Gastrocnemius medialis (tissue), 4 donors: ENCODE measurements at regions not wholly inside any gene's neighbourhood (a gene's known extent, or its start where the extent isn't known, plus 50 kb on each side); places are given as distances from the start of the nearest gene placed in this dataset.
"Not testable (repeated sequence)": the region's sequence is repeated elsewhere in the genome, so short reads cannot be mapped to it uniquely, and the experiment has no call there.

Source experiments
- ATAC-seq, 2 donors: fragments of 150-250 bp; one replicate each; pipeline ENCODE4 v1.9.1; 2016
- DNase-seq, 2 donors: peaks; one replicate each; pipeline ENCODE4 v3.0.0-alpha.2; 2019
- H3K27ac ChIP-seq, 4 donors: fragments of 200-600 bp; sonication (generic); 1 replicate in 1 of 4; 2 replicates in 3 of 4; pipeline ENCODE4 v1.5.1; 2016 to 2018; ENCODE audit warnings: mild to moderate bottlenecking in 2 of 4, moderate library complexity in 1 of 4
- H3K27me3 ChIP-seq, 3 donors: fragments of 200-600 bp; sonication (generic) in 2 of 3; 1 replicate in 1 of 3; 2 replicates in 2 of 3; pipeline versions ENCODE4 v1.5.1 to v1.6.0; 2016 to 2019; ENCODE audit warnings: mild to moderate bottlenecking in 1 of 3, moderate library complexity in 1 of 3
- H3K36me3 ChIP-seq, 2 donors: fragments of 200-600 bp; sonication (generic) in 1 of 2; one replicate each; pipeline ENCODE4 v1.5.1; 2017 to 2018
- H3K4me1 ChIP-seq, 2 donors: fragments of 200-600 bp; sonication (generic) in 1 of 2; one replicate each; pipeline ENCODE4 v1.5.1; 2016 to 2017; ENCODE audit warnings: mild to moderate bottlenecking in 2 of 2
- H3K4me3 ChIP-seq, 4 donors: fragments of 200-600 bp; sonication (generic) in 3 of 4; 1 replicate in 1 of 4; 2 replicates in 3 of 4; pipeline ENCODE4 v1.5.1; 2016 to 2019; ENCODE audit warnings: mild to moderate bottlenecking in 2 of 4
- H3K9me3 ChIP-seq, 3 donors: fragments of 200-600 bp; sonication (generic) in 2 of 3; 1 replicate in 1 of 3; 2 replicates in 2 of 3; pipeline ENCODE4 v1.5.1; 2016 to 2019
- POLR2A ChIP-seq, 2 donors: fragments of 450-650 bp; IDR thresholded peaks; one replicate each; pipeline ENCODE4 v1.6.1; 2017; ENCODE audit warnings: antibody characterized with exemption in 2 of 2, mild to moderate bottlenecking in 2 of 2, moderate library complexity in 2 of 2
- in situ Hi-C, 4 donors: fragments of 200-750 bp; cut with MboI; loops; one replicate each; pipeline versions ENCODE4 v1.15.0 to v1.8.0; 2017; ENCODE audit warnings: low sequenced_read_pairs in 4 of 4
- intact Hi-C: fragments of 100-400 bp; cut with DNase I; formaldehyde crosslinking; loops from one replicate; pipeline ENCODE4 v1.15.1; 2023; ENCODE audit warnings: low total_unique reads
- TF ChIP-seq, protein P1 (sequence below), 5 experiments: fragments of 450-650 bp in 3 of 5; fragments of 200-600 bp in 2 of 5; sonication (generic) in 2 of 5; IDR thresholded peaks in 4 of 5; conservative IDR thresholded peaks in 1 of 5; 1 replicate in 4 of 5; 2 replicates in 1 of 5; pipeline ENCODE4 v1.5.1; 2016 to 2019; ENCODE audit warnings: antibody characterized with exemption in 5 of 5, mild to moderate bottlenecking in 3 of 5, moderate library complexity in 3 of 5

DNA sequence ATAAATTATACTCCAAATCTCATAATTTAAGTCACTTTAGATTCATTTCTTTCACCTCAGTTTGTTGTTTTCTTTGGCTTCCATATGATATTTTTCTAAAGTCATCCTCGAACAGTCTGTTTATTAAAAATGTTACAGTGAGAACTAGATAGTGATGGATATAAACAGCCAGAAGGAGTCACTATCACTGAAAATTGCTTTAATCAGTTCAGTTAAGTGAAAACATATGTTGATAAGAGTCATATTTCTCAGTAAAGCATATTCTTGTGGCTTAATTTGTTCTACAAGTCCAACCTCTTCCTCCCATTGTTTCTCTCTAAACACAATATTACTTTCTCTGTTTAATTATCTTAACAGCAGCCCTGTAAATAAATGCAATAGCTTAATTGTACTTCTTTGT, 427.5 kb upstream of the ALCAM start:
- intact Hi-C loops = no loop called here
- Histone ChIP-seq H3K36me3 (no peaks in the 10 kb centered on the region), H3K4me1 (no peaks in the 10 kb centered on the region), H3K27me3 (no peaks in the 10 kb centered on the region), H3K9me3 (no peaks in the 10 kb centered on the region), H3K27ac (no peak overlapping the region), H3K4me3 (no peak overlapping the region)
- DNase-seq = no peak
- TF ChIP-seq POLR2A (IDR thresholded peaks at IDR 0.05) = no peak
- TF ChIP-seq, protein P1, sequence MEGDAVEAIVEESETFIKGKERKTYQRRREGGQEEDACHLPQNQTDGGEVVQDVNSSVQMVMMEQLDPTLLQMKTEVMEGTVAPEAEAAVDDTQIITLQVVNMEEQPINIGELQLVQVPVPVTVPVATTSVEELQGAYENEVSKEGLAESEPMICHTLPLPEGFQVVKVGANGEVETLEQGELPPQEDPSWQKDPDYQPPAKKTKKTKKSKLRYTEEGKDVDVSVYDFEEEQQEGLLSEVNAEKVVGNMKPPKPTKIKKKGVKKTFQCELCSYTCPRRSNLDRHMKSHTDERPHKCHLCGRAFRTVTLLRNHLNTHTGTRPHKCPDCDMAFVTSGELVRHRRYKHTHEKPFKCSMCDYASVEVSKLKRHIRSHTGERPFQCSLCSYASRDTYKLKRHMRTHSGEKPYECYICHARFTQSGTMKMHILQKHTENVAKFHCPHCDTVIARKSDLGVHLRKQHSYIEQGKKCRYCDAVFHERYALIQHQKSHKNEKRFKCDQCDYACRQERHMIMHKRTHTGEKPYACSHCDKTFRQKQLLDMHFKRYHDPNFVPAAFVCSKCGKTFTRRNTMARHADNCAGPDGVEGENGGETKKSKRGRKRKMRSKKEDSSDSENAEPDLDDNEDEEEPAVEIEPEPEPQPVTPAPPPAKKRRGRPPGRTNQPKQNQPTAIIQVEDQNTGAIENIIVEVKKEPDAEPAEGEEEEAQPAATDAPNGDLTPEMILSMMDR (IDR thresholded peaks at IDR 0.05 in 4 of 5, conservative IDR thresholded peaks at IDR 0.05 in 1 of 5) = no peak
- in situ Hi-C loops = no loop called here
- no peak for ATAC-seq

DNA sequence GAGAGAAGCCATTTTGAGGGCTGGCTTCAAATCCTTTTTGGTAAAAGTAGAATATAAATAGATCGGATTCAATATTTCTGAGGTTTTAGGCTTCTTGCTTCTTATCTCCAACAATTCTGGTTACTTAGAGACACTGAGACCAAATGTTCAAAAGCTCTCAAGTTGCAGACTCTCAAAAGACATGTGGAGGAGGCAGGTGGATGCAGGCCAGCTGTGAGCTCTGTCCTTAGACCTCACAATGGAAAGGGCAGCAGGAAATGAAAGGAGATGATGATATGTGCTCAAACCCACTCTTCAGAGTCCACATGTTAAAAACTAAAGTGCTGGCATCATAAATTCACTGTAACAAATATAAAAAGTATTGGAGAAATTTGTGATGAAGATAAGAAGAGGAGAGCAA, 424.9 kb upstream of the ALCAM start:
- TF ChIP-seq, protein P1 (IDR thresholded peaks at IDR 0.05 in 4 of 5, conservative IDR thresholded peaks at IDR 0.05 in 1 of 5) = no peak
- TF ChIP-seq POLR2A (IDR thresholded peaks at IDR 0.05) = no peak
- Histone ChIP-seq H3K4me1 (no peaks in the 10 kb centered on the region), H3K36me3 (no peaks in the 10 kb centered on the region), H3K27ac (no peak overlapping the region), H3K27me3 (no peaks in the 10 kb centered on the region), H3K9me3 (no peaks in the 10 kb centered on the region), H3K4me3 (no peak overlapping the region)
- intact Hi-C loops (no loop called here), in situ Hi-C loops (no loop called here)
- no peak for DNase-seq
- no peak for ATAC-seq

DNA sequence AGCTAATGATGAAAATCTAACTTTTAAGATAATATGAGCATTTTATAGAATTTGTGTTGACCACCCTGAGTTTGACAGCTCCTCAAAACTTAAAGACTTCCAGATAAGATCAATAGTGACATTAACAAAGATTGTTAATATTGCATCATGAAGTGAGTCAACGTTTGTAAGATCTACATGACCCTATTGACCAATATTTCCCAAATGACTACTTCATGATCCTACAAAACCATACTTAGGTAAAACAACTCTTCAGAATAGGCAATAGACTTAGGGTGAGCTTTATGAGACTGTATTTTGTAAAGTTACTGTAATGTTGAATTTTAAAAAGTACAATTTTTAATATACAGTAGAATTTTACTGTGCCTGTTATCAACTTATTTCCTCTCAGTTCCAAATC, 422.7 kb upstream of the ALCAM start:
- intact Hi-C loops = no loop called here

DNA sequence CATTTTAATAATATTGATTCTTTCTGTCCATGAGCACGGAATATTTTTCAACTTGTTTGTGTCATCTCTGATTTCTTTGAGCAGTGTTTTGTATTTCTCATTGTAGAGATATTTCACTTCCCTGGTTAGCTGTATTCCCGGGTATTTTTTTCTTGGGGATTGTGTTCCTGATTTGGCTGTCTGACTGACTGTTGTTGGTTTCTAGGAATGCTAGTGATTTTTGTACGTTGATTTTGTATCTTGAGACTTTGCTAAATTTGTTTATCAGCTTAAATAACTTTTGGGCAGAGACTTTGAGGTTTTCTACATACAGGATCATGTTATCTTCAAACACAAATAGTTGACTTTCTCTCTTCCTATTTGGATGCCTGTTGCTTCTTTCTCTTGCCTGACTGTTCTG, 418.8 kb upstream of the ALCAM start:
- intact Hi-C loops = no loop called here
- TF ChIP-seq, protein P1 (IDR thresholded peaks at IDR 0.05 in 4 of 5, conservative IDR thresholded peaks at IDR 0.05 in 1 of 5) = no peak
- no peak for TF ChIP-seq POLR2A (IDR thresholded peaks at IDR 0.05)
- DNase-seq (no peak), ATAC-seq (no peak)
- Histone ChIP-seq H3K9me3 (no peaks in the 10 kb centered on the region), H3K36me3 (no peaks in the 10 kb centered on the region), H3K4me1 (no peaks in the 10 kb centered on the region), H3K27me3 (no peaks in the 10 kb centered on the region), H3K27ac (no peak overlapping the region), H3K4me3 (no peak overlapping the region)
- in situ Hi-C loops = no loop called here

More for the DNA sequence above, 422.7 kb upstream of the ALCAM start:
- Histone ChIP-seq H3K4me3 (no peak overlapping the region), H3K27ac (no peak overlapping the region), H3K27me3 (no peaks in the 10 kb centered on the region), H3K36me3 (no peaks in the 10 kb centered on the region), H3K4me1 (no peaks in the 10 kb centered on the region), H3K9me3 (no peaks in the 10 kb centered on the region)
- in situ Hi-C loops = no loop called here
- DNase-seq (no peak), ATAC-seq (no peak)
- TF ChIP-seq POLR2A (IDR thresholded peaks at IDR 0.05) = no peak
- TF ChIP-seq, protein P1 (IDR thresholded peaks at IDR 0.05 in 4 of 5, conservative IDR thresholded peaks at IDR 0.05 in 1 of 5) = no peak

DNA sequence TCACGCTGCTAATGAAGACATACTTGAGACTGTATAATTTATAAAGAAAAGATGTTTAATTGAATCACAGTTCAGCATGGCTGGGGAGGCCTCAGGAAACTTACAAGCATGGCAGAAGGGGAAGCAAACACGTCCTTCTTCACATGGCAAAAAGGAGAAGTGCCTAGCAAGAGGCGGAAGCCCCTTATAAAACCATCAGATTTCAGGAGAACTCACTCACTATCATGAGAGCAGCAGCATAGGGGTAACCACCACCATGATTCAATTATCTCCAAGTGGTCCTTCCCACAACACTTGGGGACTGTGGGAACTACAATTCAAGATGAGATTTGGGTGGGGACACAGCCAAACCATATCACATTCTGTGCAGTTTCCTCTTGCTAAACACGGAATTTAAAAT, 416.9 kb upstream of the ALCAM start:
- H3K4me3 ChIP-seq, H3K4me1 ChIP-seq, H3K9me3 ChIP-seq, DNase-seq, H3K27me3 ChIP-seq, H3K27ac ChIP-seq, in situ Hi-C loops, ATAC-seq, intact Hi-C loops, H3K36me3 ChIP-seq: not testable (repeated sequence)
